Astrocyte (in vitro differentiated cells and primary cell): ENCODE measurements at regions not wholly inside any gene's neighbourhood (a gene's known extent, or its start where the extent isn't known, plus 50 kb on each side); places are given as distances from the start of the nearest gene placed in this dataset.

Experiments
- DNase-seq: peaks from one replicate; pipeline ENCODE4 v3.0.0-alpha.2; 2010; ENCODE audit warnings: low read depth
- FAIRE-seq: peaks from 2 replicates; lab custom pipeline; 2011; peaks lifted over from hg19 to GRCh38; lab: Jason Lieb, UNC
- H2AFZ ChIP-seq: 2 replicates; pipeline ENCODE4 v1.6.0; 2012; ENCODE audit warnings: low read depth, low read length, inconsistent platforms
- H3K27ac ChIP-seq: 2 replicates; pipeline ENCODE4 v1.5.1; 2011; ENCODE audit warnings: low read depth, low read length, inconsistent platforms
- H3K27me3 ChIP-seq: 2 replicates; pipeline ENCODE4 v1.6.0; 2011; ENCODE audit warnings: low read length, inconsistent platforms; ENCODE audit not compliant: insufficient read depth
- H3K36me3 ChIP-seq: 2 replicates; pipeline ENCODE4 v1.5.1; 2011; ENCODE audit warnings: low read length, inconsistent platforms; ENCODE audit not compliant: insufficient read depth
- H3K4me1 ChIP-seq: 2 replicates; pipeline ENCODE4 v1.5.1; 2011; ENCODE audit warnings: low read length, inconsistent platforms; ENCODE audit not compliant: insufficient read depth
- H3K4me2 ChIP-seq: 2 replicates; pipeline ENCODE4 v1.6.0; 2012; ENCODE audit warnings: low read length, inconsistent platforms
- H3K4me3 ChIP-seq: 2 replicates; pipeline ENCODE4 v1.5.1; 2011; ENCODE audit warnings: low read depth, mild to moderate bottlenecking, low read length, inconsistent platforms; ENCODE audit not compliant: insufficient read depth
- H3K79me2 ChIP-seq: 2 replicates; pipeline ENCODE4 v1.6.0; 2012; ENCODE audit warnings: mild to moderate bottlenecking, low read length, inconsistent platforms; ENCODE audit not compliant: insufficient read depth
- H3K9ac ChIP-seq: 2 replicates; pipeline ENCODE4 v1.6.0; 2012; ENCODE audit warnings: mild to moderate bottlenecking, low read length, inconsistent platforms
- H3K9me3 ChIP-seq: 2 replicates; pipeline ENCODE4 v1.5.1; 2012; ENCODE audit warnings: low read depth, mild to moderate bottlenecking, low read length, inconsistent platforms; ENCODE audit not compliant: insufficient read depth
- H4K20me1 ChIP-seq: 2 replicates; pipeline ENCODE4 v1.6.0; 2012; ENCODE audit warnings: low read length, inconsistent platforms; ENCODE audit not compliant: insufficient read depth
- H3K27ac Mint-ChIP-seq: one replicate; pipeline ENCODE4 v1.8.0; 2021; ENCODE audit warnings: mild to moderate bottlenecking, mixed read lengths; ENCODE audit not compliant: unreplicated experiment
- H3K27me3 Mint-ChIP-seq: one replicate; pipeline ENCODE4 v1.8.0; 2021; ENCODE audit warnings: low read depth, mixed read lengths; ENCODE audit not compliant: unreplicated experiment
- H3K36me3 Mint-ChIP-seq: one replicate; pipeline ENCODE4 v1.8.0; 2021; ENCODE audit warnings: low read depth, mixed read lengths; ENCODE audit not compliant: unreplicated experiment
- H3K4me1 Mint-ChIP-seq: one replicate; pipeline ENCODE4 v1.8.0; 2021; ENCODE audit warnings: low read depth, mixed read lengths; ENCODE audit not compliant: unreplicated experiment
- H3K4me3 Mint-ChIP-seq: one replicate; pipeline ENCODE4 v1.8.0; 2021; ENCODE audit warnings: mild to moderate bottlenecking, moderate library complexity, mixed read lengths; ENCODE audit not compliant: unreplicated experiment
- H3K9me3 Mint-ChIP-seq: one replicate; pipeline ENCODE4 v1.8.0; 2021; ENCODE audit warnings: mild to moderate bottlenecking, mixed read lengths; ENCODE audit not compliant: unreplicated experiment
- EZH2 ChIP-seq: IDR thresholded peaks from 2 replicates; pipeline ENCODE4 v1.6.1; 2012; ENCODE audit warnings: mild to moderate bottlenecking, low read length, inconsistent platforms; ENCODE audit not compliant: insufficient read depth
- TF ChIP-seq, protein P1 (sequence below): IDR thresholded peaks from 2 replicates; pipeline ENCODE4 v1.5.1; 2011; ENCODE audit warnings: low read depth, mild to moderate bottlenecking, inconsistent platforms, low read length, moderate library complexity; ENCODE audit not compliant: insufficient read depth

DNA sequence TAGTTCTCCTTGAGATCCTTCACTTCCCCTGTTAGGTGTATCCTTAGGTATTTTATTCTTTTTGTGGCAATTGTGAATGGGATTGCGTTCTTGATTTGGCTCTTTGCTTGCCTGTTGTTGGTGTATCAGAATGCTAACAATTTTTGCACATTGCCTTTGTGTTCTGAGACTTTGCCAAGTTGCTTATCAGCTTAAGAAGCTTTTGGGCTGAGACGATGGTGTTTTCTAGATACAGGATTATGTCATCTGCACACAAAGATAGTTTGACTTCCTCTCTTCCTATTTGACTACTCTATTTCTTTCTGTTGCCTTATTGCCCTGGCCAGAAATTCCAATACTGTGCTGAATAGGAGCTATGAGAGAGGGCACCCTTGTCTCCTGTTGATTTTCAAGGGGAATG is 609.4 kb upstream of the COX7C start:
- H3K4me1 ChIP-seq = no peaks in the 10 kb centered on the region
- Mint-ChIP-seq H3K9me3 (peaks cover 5% of the 10 kb centered on the region), H3K4me3 (no peak overlapping the region), H3K4me1 (no peaks in the 10 kb centered on the region), H3K27ac (no peak overlapping the region), H3K27me3 (no peaks in the 10 kb centered on the region), H3K36me3 (no peaks in the 10 kb centered on the region)
- no peak overlapping the region for H3K4me2 ChIP-seq
- no peak overlapping the region for H3K27ac ChIP-seq
- TF ChIP-seq, protein P1, sequence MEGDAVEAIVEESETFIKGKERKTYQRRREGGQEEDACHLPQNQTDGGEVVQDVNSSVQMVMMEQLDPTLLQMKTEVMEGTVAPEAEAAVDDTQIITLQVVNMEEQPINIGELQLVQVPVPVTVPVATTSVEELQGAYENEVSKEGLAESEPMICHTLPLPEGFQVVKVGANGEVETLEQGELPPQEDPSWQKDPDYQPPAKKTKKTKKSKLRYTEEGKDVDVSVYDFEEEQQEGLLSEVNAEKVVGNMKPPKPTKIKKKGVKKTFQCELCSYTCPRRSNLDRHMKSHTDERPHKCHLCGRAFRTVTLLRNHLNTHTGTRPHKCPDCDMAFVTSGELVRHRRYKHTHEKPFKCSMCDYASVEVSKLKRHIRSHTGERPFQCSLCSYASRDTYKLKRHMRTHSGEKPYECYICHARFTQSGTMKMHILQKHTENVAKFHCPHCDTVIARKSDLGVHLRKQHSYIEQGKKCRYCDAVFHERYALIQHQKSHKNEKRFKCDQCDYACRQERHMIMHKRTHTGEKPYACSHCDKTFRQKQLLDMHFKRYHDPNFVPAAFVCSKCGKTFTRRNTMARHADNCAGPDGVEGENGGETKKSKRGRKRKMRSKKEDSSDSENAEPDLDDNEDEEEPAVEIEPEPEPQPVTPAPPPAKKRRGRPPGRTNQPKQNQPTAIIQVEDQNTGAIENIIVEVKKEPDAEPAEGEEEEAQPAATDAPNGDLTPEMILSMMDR = no peak
- no peak for TF ChIP-seq EZH2
- DNase-seq (no peak), FAIRE-seq (no peak)
- no peaks in the 10 kb centered on the region for H3K79me2 ChIP-seq
- H2AFZ ChIP-seq = no peak overlapping the region
- H3K4me3 ChIP-seq = no peak overlapping the region
- H4K20me1 ChIP-seq = no peaks in the 10 kb centered on the region
- no peak overlapping the region for H3K9ac ChIP-seq
- no peaks in the 10 kb centered on the region for H3K27me3 ChIP-seq
- no peaks in the 10 kb centered on the region for H3K36me3 ChIP-seq
- H3K9me3 ChIP-seq = no peaks in the 10 kb centered on the region

GRCh38 chr5:86008704-86009103 is 609.0 kb upstream of the COX7C start:
- no peak for FAIRE-seq
- Histone ChIP-seq H3K9me3 (no peaks in the 10 kb centered on the region), H3K36me3 (no peaks in the 10 kb centered on the region)

GRCh38 chr5:86011937-86012336 is 605.8 kb upstream of the COX7C start:
- H3K27ac Mint-ChIP-seq = no peak overlapping the region
- no peaks in the 10 kb centered on the region for H3K4me1 Mint-ChIP-seq
- peaks cover 5% of the 10 kb centered on the region for H3K9me3 Mint-ChIP-seq
- Histone ChIP-seq H4K20me1 (no peaks in the 10 kb centered on the region), H3K79me2 (no peaks in the 10 kb centered on the region), H3K9ac (no peak overlapping the region), H3K36me3 (no peaks in the 10 kb centered on the region), H3K4me3 (no peak overlapping the region), H3K4me2 (no peak overlapping the region), H3K27ac (no peak overlapping the region), H3K27me3 (no peaks in the 10 kb centered on the region), H2AFZ (no peak overlapping the region), H3K4me1 (no peaks in the 10 kb centered on the region), H3K9me3 (no peaks in the 10 kb centered on the region)
- no peak overlapping the region for H3K4me3 Mint-ChIP-seq
- H3K36me3 Mint-ChIP-seq = no peaks in the 10 kb centered on the region
- TF ChIP-seq, protein P1 = no peak
- no peak for TF ChIP-seq EZH2
- no peak for FAIRE-seq
- no peak for DNase-seq
- no peaks in the 10 kb centered on the region for H3K27me3 Mint-ChIP-seq

More at GRCh38 chr5:86008704-86009103, 609.0 kb upstream of the COX7C start:
- H3K27ac ChIP-seq = no peak overlapping the region
- H4K20me1 ChIP-seq = no peaks in the 10 kb centered on the region
- TF ChIP-seq EZH2 = no peak
- TF ChIP-seq, protein P1 = no peak
- H3K27me3 ChIP-seq = no peaks in the 10 kb centered on the region
- H3K4me1 ChIP-seq = no peaks in the 10 kb centered on the region
- H3K79me2 ChIP-seq = no peaks in the 10 kb centered on the region
- H3K36me3 Mint-ChIP-seq = no peaks in the 10 kb centered on the region
- no peak for DNase-seq
- no peak overlapping the region for H3K4me2 ChIP-seq
- H3K9me3 Mint-ChIP-seq = peaks cover 5% of the 10 kb centered on the region
- no peak overlapping the region for H3K27ac Mint-ChIP-seq
- no peak overlapping the region for H3K4me3 ChIP-seq
- H3K4me1 Mint-ChIP-seq = no peaks in the 10 kb centered on the region
- H3K9ac ChIP-seq = no peak overlapping the region
- no peaks in the 10 kb centered on the region for H3K27me3 Mint-ChIP-seq
- no peak overlapping the region for H3K4me3 Mint-ChIP-seq
- no peak overlapping the region for H2AFZ ChIP-seq
